Upper lobe of left lung (tissue), 4 donors: ENCODE measurements at regions not wholly inside any gene's neighbourhood (a gene's known extent, or its start where the extent isn't known, plus 50 kb on each side); places are given as distances from the start of the nearest gene placed in this dataset.

ENCODE experiments used
- EP300 ChIP-seq, 4 donors: sonication (generic); formaldehyde crosslinking; IDR thresholded peaks; one replicate each; pipeline ENCODE4 v1.5.1; 2017; ENCODE audit warnings: antibody characterized with exemption in 4 of 4, control low read depth in 2 of 4
- POLR2A ChIP-seq, 4 donors: fragments of 450-650 bp; IDR thresholded peaks; one replicate each; pipeline ENCODE4 v1.5.1; 2016 to 2017; ENCODE audit warnings: antibody characterized with exemption in 4 of 4, mild to moderate bottlenecking in 2 of 4
- POLR2AphosphoS5 ChIP-seq, 2 donors: sonication (generic); formaldehyde crosslinking; IDR thresholded peaks; one replicate each; pipeline ENCODE4 v1.5.1; 2017; ENCODE audit warnings: antibody characterized with exemption in 2 of 2
- TF ChIP-seq, protein P1 (sequence below), 6 experiments: fragments of 450-650 bp in 4 of 6; fragments of 200-600 bp in 2 of 6; sonication (generic) in 2 of 6; IDR thresholded peaks; one replicate each; pipeline ENCODE4 v1.5.1; 2016 to 2019; ENCODE audit warnings: antibody characterized with exemption in 6 of 6

DNA sequence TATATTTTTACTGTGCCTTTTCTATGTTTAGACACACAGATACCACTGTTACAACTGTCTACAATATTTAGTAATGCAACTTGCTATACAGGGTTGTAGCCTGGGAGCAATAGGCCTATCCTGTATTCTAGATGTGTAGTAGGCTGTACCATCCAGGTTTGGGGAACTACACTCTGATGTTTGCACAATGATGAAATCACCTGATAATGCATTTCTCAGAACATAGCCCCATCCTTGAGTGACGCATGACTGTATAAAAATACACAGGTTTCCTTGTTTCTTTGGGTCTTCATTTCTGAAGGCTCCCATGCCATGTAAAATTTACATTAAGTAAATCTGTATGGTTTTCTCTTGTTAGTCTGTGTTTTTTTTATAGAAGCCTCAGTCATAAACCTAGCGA lies 270.9 kb upstream of the SKOR2 start:
- TF ChIP-seq, protein P1, sequence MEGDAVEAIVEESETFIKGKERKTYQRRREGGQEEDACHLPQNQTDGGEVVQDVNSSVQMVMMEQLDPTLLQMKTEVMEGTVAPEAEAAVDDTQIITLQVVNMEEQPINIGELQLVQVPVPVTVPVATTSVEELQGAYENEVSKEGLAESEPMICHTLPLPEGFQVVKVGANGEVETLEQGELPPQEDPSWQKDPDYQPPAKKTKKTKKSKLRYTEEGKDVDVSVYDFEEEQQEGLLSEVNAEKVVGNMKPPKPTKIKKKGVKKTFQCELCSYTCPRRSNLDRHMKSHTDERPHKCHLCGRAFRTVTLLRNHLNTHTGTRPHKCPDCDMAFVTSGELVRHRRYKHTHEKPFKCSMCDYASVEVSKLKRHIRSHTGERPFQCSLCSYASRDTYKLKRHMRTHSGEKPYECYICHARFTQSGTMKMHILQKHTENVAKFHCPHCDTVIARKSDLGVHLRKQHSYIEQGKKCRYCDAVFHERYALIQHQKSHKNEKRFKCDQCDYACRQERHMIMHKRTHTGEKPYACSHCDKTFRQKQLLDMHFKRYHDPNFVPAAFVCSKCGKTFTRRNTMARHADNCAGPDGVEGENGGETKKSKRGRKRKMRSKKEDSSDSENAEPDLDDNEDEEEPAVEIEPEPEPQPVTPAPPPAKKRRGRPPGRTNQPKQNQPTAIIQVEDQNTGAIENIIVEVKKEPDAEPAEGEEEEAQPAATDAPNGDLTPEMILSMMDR (IDR thresholded peaks at IDR 0.05): no peak
- TF ChIP-seq POLR2A (IDR thresholded peaks at IDR 0.05) (no peak), EP300 (IDR thresholded peaks at IDR 0.05) (no peak), POLR2AphosphoS5 (IDR thresholded peaks at IDR 0.05) (no peak)
